Stomach (tissue), 4 donors: ENCODE measurements at regions not wholly inside any gene's neighbourhood (a gene's known extent, or its start where the extent isn't known, plus 50 kb on each side); places are given as distances from the start of the nearest gene placed in this dataset.

Source experiments
- CTCF ChIP-seq, 7 experiments: fragments of 450-650 bp in 4 of 7; fragments of 200-600 bp in 3 of 7; sonication (generic) in 3 of 7; IDR thresholded peaks; one replicate each; pipeline ENCODE4 v1.5.1; 2016 to 2019; ENCODE audit warnings: antibody characterized with exemption in 7 of 7, control low read depth in 2 of 7, mild to moderate bottlenecking in 1 of 7
- POLR2A ChIP-seq, 4 donors: fragments of 450-650 bp; IDR thresholded peaks; one replicate each; pipeline ENCODE4 v1.6.1; 2016; ENCODE audit warnings: antibody characterized with exemption in 4 of 4, control low read depth in 2 of 4, mild to moderate bottlenecking in 1 of 4, moderate library complexity in 1 of 4
- POLR2AphosphoS5 ChIP-seq, 3 donors: sonication (generic); formaldehyde crosslinking; IDR thresholded peaks; one replicate each; pipeline ENCODE4 v1.6.1; 2016; ENCODE audit warnings: antibody characterized with exemption in 3 of 3

- no peak for TF ChIP-seq POLR2A (IDR thresholded peaks at IDR 0.05)
- no peak for TF ChIP-seq CTCF (IDR thresholded peaks at IDR 0.05)
- no peak for TF ChIP-seq POLR2AphosphoS5 (IDR thresholded peaks at IDR 0.05)
These were observed 459.0 kb downstream of the TLE4 start for GRCh38 chr9:80030801-80031200.
